ENCODE measurements at regions not wholly inside any gene's neighbourhood (a gene's known extent, or its start where the extent isn't known, plus 50 kb on each side); places are given as distances from the start of the nearest gene placed in this dataset.

DNA sequence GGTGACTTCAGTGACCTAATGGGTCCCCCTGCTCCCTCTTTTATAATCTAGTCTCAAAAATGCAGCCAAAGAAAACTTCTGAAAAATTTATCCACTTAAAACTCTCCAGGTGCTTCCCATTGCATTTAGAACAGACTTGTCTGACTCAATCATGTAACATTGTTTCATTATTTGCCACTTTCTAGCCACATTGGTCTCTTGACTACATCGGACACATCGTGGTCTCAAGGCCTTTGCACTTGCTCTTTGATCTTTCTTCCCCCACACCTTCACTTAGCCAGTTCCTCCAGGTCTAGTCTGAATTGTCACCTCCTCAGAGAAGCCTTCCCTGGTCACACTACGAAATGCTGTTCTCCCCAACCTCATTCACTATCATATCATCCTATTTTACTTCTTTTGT, 97.0 kb upstream of the E2F8 start:
- TF ChIP-seq, protein P1, sequence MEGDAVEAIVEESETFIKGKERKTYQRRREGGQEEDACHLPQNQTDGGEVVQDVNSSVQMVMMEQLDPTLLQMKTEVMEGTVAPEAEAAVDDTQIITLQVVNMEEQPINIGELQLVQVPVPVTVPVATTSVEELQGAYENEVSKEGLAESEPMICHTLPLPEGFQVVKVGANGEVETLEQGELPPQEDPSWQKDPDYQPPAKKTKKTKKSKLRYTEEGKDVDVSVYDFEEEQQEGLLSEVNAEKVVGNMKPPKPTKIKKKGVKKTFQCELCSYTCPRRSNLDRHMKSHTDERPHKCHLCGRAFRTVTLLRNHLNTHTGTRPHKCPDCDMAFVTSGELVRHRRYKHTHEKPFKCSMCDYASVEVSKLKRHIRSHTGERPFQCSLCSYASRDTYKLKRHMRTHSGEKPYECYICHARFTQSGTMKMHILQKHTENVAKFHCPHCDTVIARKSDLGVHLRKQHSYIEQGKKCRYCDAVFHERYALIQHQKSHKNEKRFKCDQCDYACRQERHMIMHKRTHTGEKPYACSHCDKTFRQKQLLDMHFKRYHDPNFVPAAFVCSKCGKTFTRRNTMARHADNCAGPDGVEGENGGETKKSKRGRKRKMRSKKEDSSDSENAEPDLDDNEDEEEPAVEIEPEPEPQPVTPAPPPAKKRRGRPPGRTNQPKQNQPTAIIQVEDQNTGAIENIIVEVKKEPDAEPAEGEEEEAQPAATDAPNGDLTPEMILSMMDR (IDR thresholded peaks at IDR 0.05; ENCODE audit: low read length) = no peak
- TF ChIP-seq EZH2 (IDR thresholded peaks at IDR 0.05; ENCODE audit: borderline replicate concordance, low read length) = no peak

All from OCI-LY1 (cell line).